HCT116 (cell line): ENCODE measurements at regions not wholly inside any gene's neighbourhood (a gene's known extent, or its start where the extent isn't known, plus 50 kb on each side); places are given as distances from the start of the nearest gene placed in this dataset.

Experiments
- ATAC-seq: fragments of 200-7000 bp; cut with Tn5 transposase; 2 replicates; pipeline ENCODE4 v1.9.1; 2020; ENCODE audit warnings: mild to moderate bottlenecking, moderate library complexity
- BruUV-seq: library from RNA; stranded (reverse); fragments of 400-500 nt; replicated peaks from 2 replicates; lab custom pipeline; 2021; lab: Mats Ljungman, UMichigan
- CTCF ChIA-PET: fragments of 300-600 bp; sonication (Branson Sonifier 250); formaldehyde crosslinking; loops from one replicate; lab custom pipeline; 2021; ENCODE audit warnings: antibody characterized with exemption; lab: Charles Lee
- POLR2A ChIA-PET: fragments of 300-600, 350-600 bp; sonication (Branson Sonifier 250); formaldehyde crosslinking; loops from one replicate; lab custom pipeline; 2021; ENCODE audit warnings: antibody characterized with exemption; lab: Charles Lee
- RAD21 ChIA-PET, 2 experiments: fragments of 300-600 bp; sonication (Branson Sonifier 250); formaldehyde crosslinking; loops; one replicate each; lab custom pipeline; 2023; ENCODE audit warnings: low total read pairs in 2 of 2; ENCODE audit not compliant: uncharacterized antibody in 2 of 2, unreplicated experiment in 2 of 2, low non-redundant PET in 1 of 2; lab: Charles Lee
- DNase-seq: peaks from one replicate; pipeline ENCODE4 v3.0.0-alpha.2; 2010; ENCODE audit warnings: low read depth, low spot score
- H2AFZ ChIP-seq: fragments of 200-600 bp; shearing (Covaris generic), sonication (generic); 2 replicates; pipeline ENCODE4 v1.6.1; 2017; ENCODE audit warnings: low read depth, mixed run types, mixed read lengths, antibody characterized with exemption, low read length; ENCODE audit not compliant: poor library complexity, severe bottlenecking
- H3K27ac ChIP-seq: 2 replicates; pipeline ENCODE4 v1.5.1; 2012; ENCODE audit warnings: low read depth, low read length
- H3K27me3 ChIP-seq: fragments of 200-600 bp; sonication (generic); 2 replicates; pipeline ENCODE4 v1.6.1; 2016; ENCODE audit warnings: mixed run types, low read length, mixed read lengths; ENCODE audit not compliant: insufficient read depth
- H3K36me3 ChIP-seq, 2 experiments: fragments of 200-500 bp in 1 of 2; fragments of 200-600 bp in 1 of 2; sonication (Bioruptor generic) in 1 of 2; sonication (generic) in 1 of 2; 2 replicates each; pipeline versions ENCODE4 v1.5.1 to v1.6.1; 2014 to 2016; ENCODE audit warnings: low read length in 2 of 2, inconsistent platforms in 1 of 2, mixed read lengths in 1 of 2, mixed run types in 1 of 2; ENCODE audit not compliant: insufficient read depth in 2 of 2, control insufficient read depth in 1 of 2
- H3K4me1 ChIP-seq, 2 experiments: fragments of 200-600 bp in 1 of 2; sonication (generic) in 1 of 2; 2 replicates each; pipeline versions ENCODE4 v1.5.1 to v1.6.1; 2012 to 2017; ENCODE audit warnings: low read length in 2 of 2, inconsistent platforms in 1 of 2, mild to moderate bottlenecking in 1 of 2, mixed read lengths in 1 of 2, mixed run types in 1 of 2, moderate library complexity in 1 of 2; ENCODE audit not compliant: insufficient read depth in 2 of 2, control insufficient read depth in 1 of 2
- H3K4me2 ChIP-seq: fragments of 200-600 bp; sonication (generic); 2 replicates; pipeline ENCODE4 v1.6.1; 2017; ENCODE audit warnings: mixed run types, low read length, mixed read lengths
- H3K4me3 ChIP-seq, 2 experiments: fragments of 200-600 bp in 1 of 2; sonication (generic) in 1 of 2; replicated peaks in 1 of 2; 2 replicates each; pipeline ENCODE4 v1.5.1; 2011 to 2016; ENCODE audit warnings: low read length in 2 of 2, control low read depth in 1 of 2, low read depth in 1 of 2, mild to moderate bottlenecking in 1 of 2, mixed read lengths in 1 of 2, mixed run types in 1 of 2
- H3K79me2 ChIP-seq: fragments of 200-600 bp; sonication (generic); 2 replicates; pipeline ENCODE4 v1.6.1; 2017; ENCODE audit warnings: mild to moderate bottlenecking, mixed run types, low read length, moderate library complexity, mixed read lengths; ENCODE audit not compliant: insufficient read depth
- H3K9ac ChIP-seq: fragments of 200-600 bp; sonication (generic); 2 replicates; pipeline ENCODE4 v1.6.1; 2016; ENCODE audit warnings: low read length, mixed read lengths
- H3K9me2 ChIP-seq: fragments of 200-600 bp; sonication (generic), shearing (Covaris generic); 2 replicates; pipeline ENCODE4 v1.6.1; 2017; ENCODE audit warnings: mixed run types, mild to moderate bottlenecking, moderate library complexity; ENCODE audit not compliant: insufficient read depth
- H3K9me3 ChIP-seq, 2 experiments: fragments of 200-500 bp in 1 of 2; fragments of 200-600 bp in 1 of 2; sonication (Bioruptor generic) in 1 of 2; sonication (generic) in 1 of 2; 2 replicates each; pipeline ENCODE4 v1.6.1; 2014 to 2017; ENCODE audit warnings: low read length in 2 of 2, mixed read lengths in 2 of 2, inconsistent platforms in 1 of 2, low read depth in 1 of 2, mild to moderate bottlenecking in 1 of 2, mixed run types in 1 of 2, moderate library complexity in 1 of 2; ENCODE audit not compliant: control insufficient read depth in 1 of 2, insufficient read depth in 1 of 2
- H4K20me1 ChIP-seq: fragments of 200-600 bp; sonication (generic), shearing (Covaris generic); 2 replicates; pipeline ENCODE4 v1.6.1; 2017; ENCODE audit warnings: mixed run types, mild to moderate bottlenecking, moderate library complexity; ENCODE audit not compliant: insufficient read depth
- ATF3 ChIP-seq: IDR thresholded peaks from 2 replicates; pipeline ENCODE4 v1.6.1; 2012
- CEBPB ChIP-seq: IDR thresholded peaks from 2 replicates; pipeline ENCODE4 v1.6.1; 2012; ENCODE audit warnings: low read depth
- CTCF ChIP-seq, 3 experiments: fragments of 200-600 bp in 1 of 3; sonication (generic) in 1 of 3; IDR thresholded peaks in 2 of 3; conservative IDR thresholded peaks in 1 of 3; 2 replicates each; pipeline ENCODE4 v1.5.1; 2012 to 2017; ENCODE audit warnings: low read depth in 2 of 3, low read length in 2 of 3, antibody characterized with exemption in 1 of 3, borderline replicate concordance in 1 of 3, control low read depth in 1 of 3, mild to moderate bottlenecking in 1 of 3, mixed read lengths in 1 of 3, mixed run types in 1 of 3, moderate library complexity in 1 of 3; ENCODE audit not compliant: insufficient read depth in 1 of 3
- EGR1 ChIP-seq: IDR thresholded peaks from 2 replicates; pipeline ENCODE4 v1.6.1; 2012; ENCODE audit warnings: low read depth
- ELF1 ChIP-seq: IDR thresholded peaks from 2 replicates; pipeline ENCODE4 v1.6.1; 2012; ENCODE audit warnings: low read depth, borderline replicate concordance
- EZH2phosphoT487 ChIP-seq: fragments of 200-600 bp; IDR thresholded peaks from 2 replicates; pipeline ENCODE4 v1.6.1; 2018; ENCODE audit warnings: antibody characterized with exemption, borderline replicate concordance
- FOSL1 ChIP-seq: IDR thresholded peaks from 2 replicates; pipeline ENCODE4 v1.6.1; 2012; ENCODE audit warnings: low read depth
- JUND ChIP-seq: IDR thresholded peaks from 2 replicates; pipeline ENCODE4 v1.6.1; 2012
- MAX ChIP-seq: IDR thresholded peaks from 2 replicates; pipeline ENCODE4 v1.6.1; 2012
- POLR2AphosphoS5 ChIP-seq: IDR thresholded peaks from 2 replicates; pipeline ENCODE4 v1.6.1; 2011; ENCODE audit warnings: mild to moderate bottlenecking, low read depth, low read length, moderate library complexity
- RAD21 ChIP-seq: IDR thresholded peaks from 2 replicates; pipeline ENCODE4 v1.6.1; 2012; ENCODE audit warnings: low read depth, mild to moderate bottlenecking
- REST ChIP-seq: IDR thresholded peaks from 2 replicates; pipeline ENCODE4 v1.6.1; 2012; ENCODE audit warnings: low read depth
- SIN3A ChIP-seq: IDR thresholded peaks from 2 replicates; pipeline ENCODE4 v1.6.1; 2012; ENCODE audit warnings: low read depth
- SP1 ChIP-seq: IDR thresholded peaks from 2 replicates; pipeline ENCODE4 v1.6.1; 2012; ENCODE audit warnings: low read depth
- SRF ChIP-seq: IDR thresholded peaks from 2 replicates; pipeline ENCODE4 v1.6.1; 2012; ENCODE audit warnings: low read depth
- TCF7L2 ChIP-seq: IDR thresholded peaks from 2 replicates; pipeline ENCODE4 v1.7.0; 2011; ENCODE audit warnings: borderline replicate concordance, inconsistent platforms; ENCODE audit not compliant: insufficient read depth, insufficient read length; ENCODE audit errors: extremely low read depth
- ZNF274 ChIP-seq: fragments of 200-500 bp; sonication (Bioruptor generic); IDR thresholded peaks from 2 replicates; pipeline ENCODE4 v1.6.1; 2014; ENCODE audit warnings: mild to moderate bottlenecking, low read depth, low read length, inconsistent platforms
- intact Hi-C: fragments of 100-400 bp; cut with micrococcal nuclease; formaldehyde crosslinking; loops from 2 replicates; pipeline ENCODE4 v1.10.0; 2022

- H3K27me3 ChIP-seq, result no peaks in the 10 kb centered on the region
- BruUV-seq, result no TSS peak
These were observed 112.7 kb downstream of the SIPA1L2 start for GRCh38 chr1:232517204-232517603.

GRCh38 chr1:232515706-232516105 lies 114.2 kb downstream of the SIPA1L2 start:
- no peak for ATAC-seq
- Histone ChIP-seq H3K9me2 (no peaks in the 10 kb centered on the region), H3K4me1 (no peaks in the 10 kb centered on the region), H3K4me2 (no peak overlapping the region), H3K9me3 (no peaks in the 10 kb centered on the region), H4K20me1 (no peaks in the 10 kb centered on the region), H3K79me2 (no peaks in the 10 kb centered on the region), H2AFZ (no peak overlapping the region), H3K27me3 (no peaks in the 10 kb centered on the region), H3K4me3 (no peak overlapping the region), H3K9ac (no peak overlapping the region), H3K27ac (no peak overlapping the region), H3K36me3 (no peaks in the 10 kb centered on the region)
- intact Hi-C loops, result no loop called here
- RAD21 ChIA-PET, result no interaction called here
- no TSS peak for BruUV-seq
- POLR2A ChIA-PET, result no interaction called here
- CTCF ChIA-PET, result no interaction called here
- no peak for DNase-seq
- TF ChIP-seq CEBPB (no peak), JUND (no peak), MAX (no peak), ELF1 (no peak), REST (no peak), ZNF274 (no peak), EZH2phosphoT487 (no peak), EGR1 (no peak), SRF (no peak), TCF7L2 (no peak), FOSL1 (no peak), RAD21 (no peak), SP1 (no peak), SIN3A (no peak), CTCF (IDR thresholded peaks at IDR 0.05 in 2 of 3, conservative IDR thresholded peaks at IDR 0.05 in 1 of 3; ENCODE audit: borderline replicate concordance in 1 of 3, insufficient read depth in 1 of 3, low read depth in 2 of 3, low read length in 2 of 3) (no peak)

More at GRCh38 chr1:232517204-232517603, 112.7 kb downstream of the SIPA1L2 start:
- Histone ChIP-seq H3K9me2 (no peaks in the 10 kb centered on the region), H3K4me3 (no peak overlapping the region), H3K79me2 (no peaks in the 10 kb centered on the region), H2AFZ (no peak overlapping the region), H3K4me1 (peaks cover 0 to 8% of the 10 kb centered on the region in 2 experiments; a peak in 2 of 4 replicates), H4K20me1 (no peaks in the 10 kb centered on the region), H3K27ac (no peak overlapping the region), H3K4me2 (no peak overlapping the region), H3K36me3 (no peaks in the 10 kb centered on the region), H3K9ac (no peak overlapping the region), H3K9me3 (no peaks in the 10 kb centered on the region)
- POLR2A ChIA-PET, result no interaction called here
- DNase-seq (no peak), ATAC-seq (no peak)
- RAD21 ChIA-PET, result no interaction called here
- CTCF ChIA-PET, result no interaction called here
- TF ChIP-seq ATF3 (no peak), POLR2AphosphoS5 (no peak), TCF7L2 (no peak)
- intact Hi-C loops, result no loop called here
